B cell (primary cell): ENCODE measurements at regions not wholly inside any gene's neighbourhood (a gene's known extent, or its start where the extent isn't known, plus 50 kb on each side); places are given as distances from the start of the nearest gene placed in this dataset.

ENCODE experiments used
- EZH2 ChIP-seq: IDR thresholded peaks from 2 replicates; pipeline ENCODE4 v1.6.1; 2012; ENCODE audit warnings: borderline replicate concordance, low read depth, mild to moderate bottlenecking, moderate library complexity, low read length; ENCODE audit not compliant: insufficient read depth, poor library complexity, severe bottlenecking
- TF ChIP-seq, protein P1 (sequence below): fragments of 200-600 bp; IDR thresholded peaks from one replicate; pipeline ENCODE4 v1.8.0; 2022; ENCODE audit warnings: antibody characterized with exemption, mild to moderate bottlenecking

DNA sequence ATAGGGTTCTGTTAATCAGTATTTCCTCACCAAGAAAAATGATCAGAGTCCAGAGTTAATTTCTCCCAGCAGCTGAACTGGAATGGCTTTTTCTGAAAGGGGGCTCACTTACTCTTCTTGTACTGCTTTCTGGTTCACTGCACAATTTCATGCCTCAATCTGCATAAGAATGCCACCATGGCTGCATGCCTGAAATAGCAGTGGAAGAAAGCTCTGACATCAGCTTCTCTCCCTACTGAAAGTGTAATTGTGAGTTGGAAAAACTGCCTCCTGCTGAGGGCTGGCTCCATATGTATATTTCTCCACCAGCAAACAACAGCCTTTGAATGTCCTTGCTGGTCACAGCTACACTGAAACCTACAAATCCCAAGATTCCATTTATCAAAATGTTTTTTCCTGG, 1027.2 kb upstream of the GJE1 start:
- TF ChIP-seq, protein P1, sequence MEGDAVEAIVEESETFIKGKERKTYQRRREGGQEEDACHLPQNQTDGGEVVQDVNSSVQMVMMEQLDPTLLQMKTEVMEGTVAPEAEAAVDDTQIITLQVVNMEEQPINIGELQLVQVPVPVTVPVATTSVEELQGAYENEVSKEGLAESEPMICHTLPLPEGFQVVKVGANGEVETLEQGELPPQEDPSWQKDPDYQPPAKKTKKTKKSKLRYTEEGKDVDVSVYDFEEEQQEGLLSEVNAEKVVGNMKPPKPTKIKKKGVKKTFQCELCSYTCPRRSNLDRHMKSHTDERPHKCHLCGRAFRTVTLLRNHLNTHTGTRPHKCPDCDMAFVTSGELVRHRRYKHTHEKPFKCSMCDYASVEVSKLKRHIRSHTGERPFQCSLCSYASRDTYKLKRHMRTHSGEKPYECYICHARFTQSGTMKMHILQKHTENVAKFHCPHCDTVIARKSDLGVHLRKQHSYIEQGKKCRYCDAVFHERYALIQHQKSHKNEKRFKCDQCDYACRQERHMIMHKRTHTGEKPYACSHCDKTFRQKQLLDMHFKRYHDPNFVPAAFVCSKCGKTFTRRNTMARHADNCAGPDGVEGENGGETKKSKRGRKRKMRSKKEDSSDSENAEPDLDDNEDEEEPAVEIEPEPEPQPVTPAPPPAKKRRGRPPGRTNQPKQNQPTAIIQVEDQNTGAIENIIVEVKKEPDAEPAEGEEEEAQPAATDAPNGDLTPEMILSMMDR: no peak
- TF ChIP-seq EZH2: no peak
